ENCODE measurements at regions not wholly inside any gene's neighbourhood (a gene's known extent, or its start where the extent isn't known, plus 50 kb on each side); places are given as distances from the start of the nearest gene placed in this dataset.
A peak's percentile ranks its signal among the peaks of the same experiment; 100 is the strongest.

GRCh38 chr17:45663772-45664171, 120.3 kb upstream of the CRHR1 start:
- H3K79me1 ChIP-seq (ENCODE audit: low read depth, low read length): no peaks in the 10 kb centered on the region
- H3K9ac ChIP-seq (ENCODE audit: low read depth, low read length, poor library complexity): no peak overlapping the region
- no peak overlapping the region for H2AK5ac ChIP-seq (ENCODE audit: low read depth, low read length)
- no CpG with 5 or more reads among the region's 1 CpG for WGBS, 2 donors (ENCODE audit: extremely low coverage in 2 of 2, insufficient read length in 2 of 2, insufficient replicate concordance in 1 of 2)
- H4K8ac ChIP-seq (ENCODE audit: low read depth, low read length): no peak overlapping the region
- H2BK120ac ChIP-seq (ENCODE audit: low read depth, low read length): no peak overlapping the region
- no peak overlapping the region for H3K27ac ChIP-seq (replicated peaks; ENCODE audit: low read length)
- no peak overlapping the region for H4K91ac ChIP-seq (ENCODE audit: low read depth, low read length, poor library complexity)
- no peak for DNase-seq (ENCODE audit: low spot score)
- H2BK12ac ChIP-seq (ENCODE audit: low read length): no peak overlapping the region
- H3K36me3 ChIP-seq (replicated peaks in 1 of 2; ENCODE audit: control insufficient read depth in 2 of 2, insufficient read depth in 2 of 2, low read length in 2 of 2): no peaks in the 10 kb centered on the region
- no peak overlapping the region for H3K14ac ChIP-seq (ENCODE audit: low read length)
- no peak overlapping the region for H2BK15ac ChIP-seq (ENCODE audit: low read length)
- H2AFZ ChIP-seq (ENCODE audit: low read length): no peak overlapping the region
- no peak overlapping the region for H3K18ac ChIP-seq (ENCODE audit: low read length)
- no peak overlapping the region for H3K23ac ChIP-seq (ENCODE audit: low read depth, low read length, poor library complexity)
- H3K4me1 ChIP-seq (ENCODE audit: control insufficient read depth in 2 of 2, insufficient read depth in 1 of 2, low read depth in 1 of 2, low read length in 2 of 2): peaks cover 0 to 2% of the 10 kb centered on the region in 2 donors
- H3K4me2 ChIP-seq (ENCODE audit: insufficient read depth, low read length, poor library complexity, severe bottlenecking): no peak overlapping the region
- no peak overlapping the region for H3K4ac ChIP-seq (ENCODE audit: low read length)
- H3K27me3 ChIP-seq (ENCODE audit: control insufficient read depth in 3 of 3, insufficient read depth in 3 of 3, low read depth in 1 of 3, low read length in 3 of 3): peaks cover 0 to 6% (median 4%) of the 10 kb centered on the region in 3 experiments
- H2BK5ac ChIP-seq (ENCODE audit: low read length): no peak overlapping the region
- H3K9me3 ChIP-seq (replicated peaks in 1 of 2; ENCODE audit: control insufficient read depth in 2 of 2, insufficient read depth in 1 of 2, low read depth in 1 of 2, low read length in 2 of 2): no peaks in the 10 kb centered on the region
- H3K4me3 ChIP-seq (ENCODE audit: low read length in 2 of 2): no peak overlapping the region

- Histone ChIP-seq H2BK12ac (ENCODE audit: low read length) (no peak overlapping the region), H3K4ac (ENCODE audit: low read length) (no peak overlapping the region), H3K18ac (ENCODE audit: low read length) (no peak overlapping the region), H3K4me1 (ENCODE audit: control insufficient read depth in 2 of 2, insufficient read depth in 1 of 2, low read depth in 1 of 2, low read length in 2 of 2) (peaks cover 0 to 2% of the 10 kb centered on the region in 2 donors), H3K27me3 (ENCODE audit: control insufficient read depth in 3 of 3, insufficient read depth in 3 of 3, low read depth in 1 of 3, low read length in 3 of 3) (peaks cover 0 to 6% (median 4%) of the 10 kb centered on the region in 3 experiments), H3K14ac (ENCODE audit: low read length) (no peak overlapping the region), H4K8ac (ENCODE audit: low read depth, low read length) (no peak overlapping the region), H3K36me3 (replicated peaks in 1 of 2; ENCODE audit: control insufficient read depth in 2 of 2, insufficient read depth in 2 of 2, low read length in 2 of 2) (no peaks in the 10 kb centered on the region), H3K4me2 (ENCODE audit: insufficient read depth, low read length, poor library complexity, severe bottlenecking) (no peak overlapping the region), H3K79me1 (ENCODE audit: low read depth, low read length) (no peaks in the 10 kb centered on the region), H2BK5ac (ENCODE audit: low read length) (no peak overlapping the region), H4K91ac (ENCODE audit: low read depth, low read length, poor library complexity) (no peak overlapping the region), H3K9ac (ENCODE audit: low read depth, low read length, poor library complexity) (no peak overlapping the region), H3K9me3 (replicated peaks in 1 of 2; ENCODE audit: control insufficient read depth in 2 of 2, insufficient read depth in 1 of 2, low read depth in 1 of 2, low read length in 2 of 2) (no peaks in the 10 kb centered on the region), H3K23ac (ENCODE audit: low read depth, low read length, poor library complexity) (peak overlapping the region; percentile 13), H3K4me3 (ENCODE audit: low read length in 2 of 2) (no peak overlapping the region), H2BK15ac (ENCODE audit: low read length) (no peak overlapping the region), H2AFZ (ENCODE audit: low read length) (no peak overlapping the region), H3K27ac (replicated peaks; ENCODE audit: low read length) (no peak overlapping the region), H2BK120ac (ENCODE audit: low read depth, low read length) (no peak overlapping the region), H2AK5ac (ENCODE audit: low read depth, low read length) (no peak overlapping the region)
- no peak for DNase-seq (ENCODE audit: low spot score)
- no CpG with 5 or more reads among the region's 6 CpGs for WGBS, 2 donors (ENCODE audit: extremely low coverage in 2 of 2, insufficient read length in 2 of 2, insufficient replicate concordance in 1 of 2)
Measured at GRCh38 chr17:45664921-45665320, 119.2 kb upstream of the CRHR1 start.

- Histone ChIP-seq H2AK5ac (ENCODE audit: low read depth, low read length) (no peak overlapping the region), H2AFZ (ENCODE audit: low read length) (no peak overlapping the region), H3K27me3 (ENCODE audit: control insufficient read depth in 3 of 3, insufficient read depth in 3 of 3, low read depth in 1 of 3, low read length in 3 of 3) (peaks cover 0 to 6% (median under 1%) of the 10 kb centered on the region in 3 experiments), H3K18ac (ENCODE audit: low read length) (no peak overlapping the region), H3K9me3 (replicated peaks in 1 of 2; ENCODE audit: control insufficient read depth in 2 of 2, insufficient read depth in 1 of 2, low read depth in 1 of 2, low read length in 2 of 2) (no peaks in the 10 kb centered on the region), H3K27ac (replicated peaks; ENCODE audit: low read length) (no peak overlapping the region), H4K8ac (ENCODE audit: low read depth, low read length) (no peak overlapping the region), H3K9ac (ENCODE audit: low read depth, low read length, poor library complexity) (no peak overlapping the region), H3K4me1 (ENCODE audit: control insufficient read depth in 2 of 2, insufficient read depth in 1 of 2, low read depth in 1 of 2, low read length in 2 of 2) (peaks cover 0 to 2% of the 10 kb centered on the region in 2 donors), H3K23ac (ENCODE audit: low read depth, low read length, poor library complexity) (no peak overlapping the region), H3K4me3 (ENCODE audit: low read length in 2 of 2) (no peak overlapping the region), H3K14ac (ENCODE audit: low read length) (no peak overlapping the region), H2BK15ac (ENCODE audit: low read length) (no peak overlapping the region), H3K79me1 (ENCODE audit: low read depth, low read length) (no peaks in the 10 kb centered on the region), H3K4ac (ENCODE audit: low read length) (no peak overlapping the region), H2BK5ac (ENCODE audit: low read length) (no peak overlapping the region), H3K4me2 (ENCODE audit: insufficient read depth, low read length, poor library complexity, severe bottlenecking) (no peak overlapping the region), H2BK12ac (ENCODE audit: low read length) (no peak overlapping the region), H3K36me3 (replicated peaks in 1 of 2; ENCODE audit: control insufficient read depth in 2 of 2, insufficient read depth in 2 of 2, low read length in 2 of 2) (no peaks in the 10 kb centered on the region), H2BK120ac (ENCODE audit: low read depth, low read length) (no peak overlapping the region), H4K91ac (ENCODE audit: low read depth, low read length, poor library complexity) (no peak overlapping the region)
- no CpG with 5 or more reads among the region's 3 CpGs for WGBS, 2 donors (ENCODE audit: extremely low coverage in 2 of 2, insufficient read length in 2 of 2, insufficient replicate concordance in 1 of 2)
- DNase-seq (ENCODE audit: low spot score): no peak
Measured at GRCh38 chr17:45666046-45666600, 118.0 kb upstream of the CRHR1 start.

- H3K23ac ChIP-seq (ENCODE audit: low read depth, low read length, poor library complexity): no peak overlapping the region
- H2BK15ac ChIP-seq (ENCODE audit: low read length): no peak overlapping the region
- H4K91ac ChIP-seq (ENCODE audit: low read depth, low read length, poor library complexity): no peak overlapping the region
- H3K27me3 ChIP-seq (ENCODE audit: control insufficient read depth in 3 of 3, insufficient read depth in 3 of 3, low read depth in 1 of 3, low read length in 3 of 3): peaks cover 0 to 4% (median 0%) of the 10 kb centered on the region in 3 experiments
- no peaks in the 10 kb centered on the region for H3K36me3 ChIP-seq (replicated peaks in 1 of 2; ENCODE audit: control insufficient read depth in 2 of 2, insufficient read depth in 2 of 2, low read length in 2 of 2)
- no peak for DNase-seq (ENCODE audit: low spot score)
- no peak overlapping the region for H3K9ac ChIP-seq (ENCODE audit: low read depth, low read length, poor library complexity)
- H3K9me3 ChIP-seq (replicated peaks in 1 of 2; ENCODE audit: control insufficient read depth in 2 of 2, insufficient read depth in 1 of 2, low read depth in 1 of 2, low read length in 2 of 2): no peaks in the 10 kb centered on the region
- no peak overlapping the region for H2AFZ ChIP-seq (ENCODE audit: low read length)
- no peak overlapping the region for H4K8ac ChIP-seq (ENCODE audit: low read depth, low read length)
- H2BK120ac ChIP-seq (ENCODE audit: low read depth, low read length): no peak overlapping the region
- no peak overlapping the region for H3K18ac ChIP-seq (ENCODE audit: low read length)
- H3K4me2 ChIP-seq (ENCODE audit: insufficient read depth, low read length, poor library complexity, severe bottlenecking): no peak overlapping the region
- H3K79me1 ChIP-seq (ENCODE audit: low read depth, low read length): no peaks in the 10 kb centered on the region
- H3K14ac ChIP-seq (ENCODE audit: low read length): peak overlapping the region; percentile 17
- H3K4me3 ChIP-seq (ENCODE audit: low read length in 2 of 2): no peak overlapping the region
- H3K27ac ChIP-seq (replicated peaks; ENCODE audit: low read length): no peak overlapping the region
- H2AK5ac ChIP-seq (ENCODE audit: low read depth, low read length): no peak overlapping the region
- peak overlapping the region; percentile 26 for H2BK12ac ChIP-seq (ENCODE audit: low read length)
- H2BK5ac ChIP-seq (ENCODE audit: low read length): no peak overlapping the region
- H3K4ac ChIP-seq (ENCODE audit: low read length): no peak overlapping the region
- peaks cover 0 to 2% of the 10 kb centered on the region in 2 donors for H3K4me1 ChIP-seq (ENCODE audit: control insufficient read depth in 2 of 2, insufficient read depth in 1 of 2, low read depth in 1 of 2, low read length in 2 of 2)
- no CpG with 5 or more reads among the region's 5 CpGs for WGBS, 2 donors (ENCODE audit: extremely low coverage in 2 of 2, insufficient read length in 2 of 2, insufficient replicate concordance in 1 of 2)
Measured at GRCh38 chr17:45666641-45667040, 117.5 kb upstream of the CRHR1 start.
